ENCODE measurements at regions not wholly inside any gene's neighbourhood (a gene's known extent, or its start where the extent isn't known, plus 50 kb on each side); places are given as distances from the start of the nearest gene placed in this dataset.

DNA sequence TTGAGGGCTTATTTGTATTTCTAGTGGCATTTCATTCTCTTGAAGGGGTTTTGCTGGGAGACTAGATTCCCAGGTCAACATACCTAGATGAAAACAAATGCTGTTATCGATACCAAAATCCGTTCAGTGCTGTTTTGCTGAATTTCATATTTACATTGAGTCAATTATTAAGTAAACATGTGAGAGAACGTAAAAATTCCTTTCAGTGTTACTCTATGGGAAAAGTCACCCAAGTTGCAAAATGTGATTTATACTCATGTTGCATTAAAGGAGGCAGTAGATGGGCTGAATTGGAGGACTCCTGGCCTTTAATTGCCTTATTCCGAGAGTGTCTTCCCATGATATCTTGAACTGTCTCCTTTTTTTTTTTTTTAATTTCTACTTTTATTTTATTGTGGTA, 1011.3 kb upstream of the NR2F2 start:
- no peaks in the 10 kb centered on the region for H3K27me3 Mint-ChIP-seq (ENCODE audit: low read depth)
- CTCF ChIA-PET: no interaction called here
- H3K36me3 Mint-ChIP-seq: no peaks in the 10 kb centered on the region
- H3K9me3 Mint-ChIP-seq: peaks cover 14% of the 10 kb centered on the region
- H3K27ac Mint-ChIP-seq: no peak overlapping the region
- POLR2A ChIA-PET: no interaction called here
- no peak overlapping the region for H3K4me3 Mint-ChIP-seq
- H3K4me1 Mint-ChIP-seq: peaks cover 4% of the 10 kb centered on the region; the same call in 1 of the 2 replicates
- ATAC-seq: no peak
- TF ChIP-seq, protein P1, sequence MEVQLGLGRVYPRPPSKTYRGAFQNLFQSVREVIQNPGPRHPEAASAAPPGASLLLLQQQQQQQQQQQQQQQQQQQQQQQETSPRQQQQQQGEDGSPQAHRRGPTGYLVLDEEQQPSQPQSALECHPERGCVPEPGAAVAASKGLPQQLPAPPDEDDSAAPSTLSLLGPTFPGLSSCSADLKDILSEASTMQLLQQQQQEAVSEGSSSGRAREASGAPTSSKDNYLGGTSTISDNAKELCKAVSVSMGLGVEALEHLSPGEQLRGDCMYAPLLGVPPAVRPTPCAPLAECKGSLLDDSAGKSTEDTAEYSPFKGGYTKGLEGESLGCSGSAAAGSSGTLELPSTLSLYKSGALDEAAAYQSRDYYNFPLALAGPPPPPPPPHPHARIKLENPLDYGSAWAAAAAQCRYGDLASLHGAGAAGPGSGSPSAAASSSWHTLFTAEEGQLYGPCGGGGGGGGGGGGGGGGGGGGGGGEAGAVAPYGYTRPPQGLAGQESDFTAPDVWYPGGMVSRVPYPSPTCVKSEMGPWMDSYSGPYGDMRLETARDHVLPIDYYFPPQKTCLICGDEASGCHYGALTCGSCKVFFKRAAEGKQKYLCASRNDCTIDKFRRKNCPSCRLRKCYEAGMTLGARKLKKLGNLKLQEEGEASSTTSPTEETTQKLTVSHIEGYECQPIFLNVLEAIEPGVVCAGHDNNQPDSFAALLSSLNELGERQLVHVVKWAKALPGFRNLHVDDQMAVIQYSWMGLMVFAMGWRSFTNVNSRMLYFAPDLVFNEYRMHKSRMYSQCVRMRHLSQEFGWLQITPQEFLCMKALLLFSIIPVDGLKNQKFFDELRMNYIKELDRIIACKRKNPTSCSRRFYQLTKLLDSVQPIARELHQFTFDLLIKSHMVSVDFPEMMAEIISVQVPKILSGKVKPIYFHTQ (CRISPR knock-in tag; IDR thresholded peaks at IDR 0.05): no peak
- DNase-seq (ENCODE audit: low spot score): no peak

DNA sequence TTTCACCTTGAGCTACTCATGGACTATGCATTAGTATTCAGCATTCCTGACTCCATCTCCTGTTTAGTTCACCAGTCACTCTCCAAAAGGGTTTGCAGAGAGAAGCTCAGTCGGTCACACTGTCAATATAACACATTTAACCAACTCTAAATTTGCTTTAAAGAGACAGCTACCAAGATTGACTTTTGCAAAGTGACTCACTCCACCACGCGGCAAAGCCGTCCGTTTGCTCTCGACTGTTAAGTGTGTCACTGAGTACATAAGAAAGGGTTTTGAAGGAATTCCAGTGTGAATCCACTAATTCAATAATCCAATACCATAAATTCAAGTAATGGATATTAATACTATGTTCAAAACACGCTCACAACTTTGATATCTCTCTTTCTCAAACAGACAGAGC, 1006.7 kb upstream of the NR2F2 start:
- H3K27me3 Mint-ChIP-seq (ENCODE audit: low read depth): peaks cover 27% of the 10 kb centered on the region
- ChIA-PET POLR2A (interaction anchor here (0.8 kb wide), 1 partner anchor 251 kb away, joined by 3 read pairs; no protein-coding TSS in a partner anchor), CTCF (no interaction called here)

More for the DNA sequence above, 1006.7 kb upstream of the NR2F2 start:
- Mint-ChIP-seq H3K27ac (no peak overlapping the region), H3K4me1 (peaks cover 13% of the 10 kb centered on the region; the same call in 1 of the 2 replicates), H3K4me3 (no peak overlapping the region), H3K36me3 (no peaks in the 10 kb centered on the region), H3K9me3 (no peaks in the 10 kb centered on the region)
- no peak for ATAC-seq
- no peak for TF ChIP-seq TEAD4 (CRISPR knock-in tag; IDR thresholded peaks at IDR 0.05)
- TF ChIP-seq, protein P2, sequence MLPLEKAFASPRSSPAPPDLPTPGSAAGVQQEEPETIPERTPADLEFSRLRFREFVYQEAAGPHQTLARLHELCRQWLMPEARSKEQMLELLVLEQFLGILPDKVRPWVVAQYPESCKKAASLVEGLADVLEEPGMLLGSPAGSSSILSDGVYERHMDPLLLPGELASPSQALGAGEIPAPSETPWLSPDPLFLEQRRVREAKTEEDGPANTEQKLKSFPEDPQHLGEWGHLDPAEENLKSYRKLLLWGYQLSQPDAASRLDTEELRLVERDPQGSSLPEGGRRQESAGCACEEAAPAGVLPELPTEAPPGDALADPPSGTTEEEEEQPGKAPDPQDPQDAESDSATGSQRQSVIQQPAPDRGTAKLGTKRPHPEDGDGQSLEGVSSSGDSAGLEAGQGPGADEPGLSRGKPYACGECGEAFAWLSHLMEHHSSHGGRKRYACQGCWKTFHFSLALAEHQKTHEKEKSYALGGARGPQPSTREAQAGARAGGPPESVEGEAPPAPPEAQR (CRISPR knock-in tag; IDR thresholded peaks at IDR 0.05): no peak
- no peak for TF ChIP-seq ZNF671 (CRISPR knock-in tag; IDR thresholded peaks at IDR 0.05)
- TF ChIP-seq, protein P3, sequence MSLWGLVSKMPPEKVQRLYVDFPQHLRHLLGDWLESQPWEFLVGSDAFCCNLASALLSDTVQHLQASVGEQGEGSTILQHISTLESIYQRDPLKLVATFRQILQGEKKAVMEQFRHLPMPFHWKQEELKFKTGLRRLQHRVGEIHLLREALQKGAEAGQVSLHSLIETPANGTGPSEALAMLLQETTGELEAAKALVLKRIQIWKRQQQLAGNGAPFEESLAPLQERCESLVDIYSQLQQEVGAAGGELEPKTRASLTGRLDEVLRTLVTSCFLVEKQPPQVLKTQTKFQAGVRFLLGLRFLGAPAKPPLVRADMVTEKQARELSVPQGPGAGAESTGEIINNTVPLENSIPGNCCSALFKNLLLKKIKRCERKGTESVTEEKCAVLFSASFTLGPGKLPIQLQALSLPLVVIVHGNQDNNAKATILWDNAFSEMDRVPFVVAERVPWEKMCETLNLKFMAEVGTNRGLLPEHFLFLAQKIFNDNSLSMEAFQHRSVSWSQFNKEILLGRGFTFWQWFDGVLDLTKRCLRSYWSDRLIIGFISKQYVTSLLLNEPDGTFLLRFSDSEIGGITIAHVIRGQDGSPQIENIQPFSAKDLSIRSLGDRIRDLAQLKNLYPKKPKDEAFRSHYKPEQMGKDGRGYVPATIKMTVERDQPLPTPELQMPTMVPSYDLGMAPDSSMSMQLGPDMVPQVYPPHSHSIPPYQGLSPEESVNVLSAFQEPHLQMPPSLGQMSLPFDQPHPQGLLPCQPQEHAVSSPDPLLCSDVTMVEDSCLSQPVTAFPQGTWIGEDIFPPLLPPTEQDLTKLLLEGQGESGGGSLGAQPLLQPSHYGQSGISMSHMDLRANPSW (CRISPR knock-in tag; conservative IDR thresholded peaks at IDR 0.05; ENCODE audit: low read depth): no peak
- TF ChIP-seq, protein P4, sequence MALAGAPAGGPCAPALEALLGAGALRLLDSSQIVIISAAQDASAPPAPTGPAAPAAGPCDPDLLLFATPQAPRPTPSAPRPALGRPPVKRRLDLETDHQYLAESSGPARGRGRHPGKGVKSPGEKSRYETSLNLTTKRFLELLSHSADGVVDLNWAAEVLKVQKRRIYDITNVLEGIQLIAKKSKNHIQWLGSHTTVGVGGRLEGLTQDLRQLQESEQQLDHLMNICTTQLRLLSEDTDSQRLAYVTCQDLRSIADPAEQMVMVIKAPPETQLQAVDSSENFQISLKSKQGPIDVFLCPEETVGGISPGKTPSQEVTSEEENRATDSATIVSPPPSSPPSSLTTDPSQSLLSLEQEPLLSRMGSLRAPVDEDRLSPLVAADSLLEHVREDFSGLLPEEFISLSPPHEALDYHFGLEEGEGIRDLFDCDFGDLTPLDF (CRISPR knock-in tag; IDR thresholded peaks at IDR 0.05): no peak
- TF ChIP-seq ZNF219 (CRISPR knock-in tag; IDR thresholded peaks at IDR 0.05; ENCODE audit: borderline replicate concordance): no peak
- no peak for TF ChIP-seq SP1 (CRISPR knock-in tag; conservative IDR thresholded peaks at IDR 0.05)
- no peak for TF ChIP-seq ZNF423 (CRISPR knock-in tag; IDR thresholded peaks at IDR 0.05)
- TF ChIP-seq GTF2I (CRISPR knock-in tag; conservative IDR thresholded peaks at IDR 0.05): no peak
- no peak for TF ChIP-seq GABPB1 (CRISPR knock-in tag; IDR thresholded peaks at IDR 0.05)
- TF ChIP-seq ZNF232 (CRISPR knock-in tag; IDR thresholded peaks at IDR 0.05): no peak
- TF ChIP-seq, protein P5, sequence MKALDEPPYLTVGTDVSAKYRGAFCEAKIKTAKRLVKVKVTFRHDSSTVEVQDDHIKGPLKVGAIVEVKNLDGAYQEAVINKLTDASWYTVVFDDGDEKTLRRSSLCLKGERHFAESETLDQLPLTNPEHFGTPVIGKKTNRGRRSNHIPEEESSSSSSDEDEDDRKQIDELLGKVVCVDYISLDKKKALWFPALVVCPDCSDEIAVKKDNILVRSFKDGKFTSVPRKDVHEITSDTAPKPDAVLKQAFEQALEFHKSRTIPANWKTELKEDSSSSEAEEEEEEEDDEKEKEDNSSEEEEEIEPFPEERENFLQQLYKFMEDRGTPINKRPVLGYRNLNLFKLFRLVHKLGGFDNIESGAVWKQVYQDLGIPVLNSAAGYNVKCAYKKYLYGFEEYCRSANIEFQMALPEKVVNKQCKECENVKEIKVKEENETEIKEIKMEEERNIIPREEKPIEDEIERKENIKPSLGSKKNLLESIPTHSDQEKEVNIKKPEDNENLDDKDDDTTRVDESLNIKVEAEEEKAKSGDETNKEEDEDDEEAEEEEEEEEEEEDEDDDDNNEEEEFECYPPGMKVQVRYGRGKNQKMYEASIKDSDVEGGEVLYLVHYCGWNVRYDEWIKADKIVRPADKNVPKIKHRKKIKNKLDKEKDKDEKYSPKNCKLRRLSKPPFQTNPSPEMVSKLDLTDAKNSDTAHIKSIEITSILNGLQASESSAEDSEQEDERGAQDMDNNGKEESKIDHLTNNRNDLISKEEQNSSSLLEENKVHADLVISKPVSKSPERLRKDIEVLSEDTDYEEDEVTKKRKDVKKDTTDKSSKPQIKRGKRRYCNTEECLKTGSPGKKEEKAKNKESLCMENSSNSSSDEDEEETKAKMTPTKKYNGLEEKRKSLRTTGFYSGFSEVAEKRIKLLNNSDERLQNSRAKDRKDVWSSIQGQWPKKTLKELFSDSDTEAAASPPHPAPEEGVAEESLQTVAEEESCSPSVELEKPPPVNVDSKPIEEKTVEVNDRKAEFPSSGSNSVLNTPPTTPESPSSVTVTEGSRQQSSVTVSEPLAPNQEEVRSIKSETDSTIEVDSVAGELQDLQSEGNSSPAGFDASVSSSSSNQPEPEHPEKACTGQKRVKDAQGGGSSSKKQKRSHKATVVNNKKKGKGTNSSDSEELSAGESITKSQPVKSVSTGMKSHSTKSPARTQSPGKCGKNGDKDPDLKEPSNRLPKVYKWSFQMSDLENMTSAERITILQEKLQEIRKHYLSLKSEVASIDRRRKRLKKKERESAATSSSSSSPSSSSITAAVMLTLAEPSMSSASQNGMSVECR (CRISPR knock-in tag; IDR thresholded peaks at IDR 0.05; ENCODE audit: borderline replicate concordance): no peak
- TF ChIP-seq MXD4 (CRISPR knock-in tag; IDR thresholded peaks at IDR 0.05; ENCODE audit: borderline replicate concordance): no peak
- DNase-seq (ENCODE audit: low spot score): no peak
